Superior temporal gyrus (tissue), 1 donor: ENCODE measurements at regions not wholly inside any gene's neighbourhood (a gene's known extent, or its start where the extent isn't known, plus 50 kb on each side); places are given as distances from the start of the nearest gene placed in this dataset.
"Not testable (repeated sequence)": the region's sequence is repeated elsewhere in the genome, so short reads cannot be mapped to it uniquely, and the experiment has no call there.

ENCODE experiments used
- DNase-seq: peaks from one replicate; pipeline ENCODE4 v3.0.0-alpha.2; 2016; ENCODE audit errors: extremely low spot score

GRCh38 chr11:19433367-19433766 is 192.6 kb upstream of the E2F8 start:
- DNase-seq: no peak

DNA sequence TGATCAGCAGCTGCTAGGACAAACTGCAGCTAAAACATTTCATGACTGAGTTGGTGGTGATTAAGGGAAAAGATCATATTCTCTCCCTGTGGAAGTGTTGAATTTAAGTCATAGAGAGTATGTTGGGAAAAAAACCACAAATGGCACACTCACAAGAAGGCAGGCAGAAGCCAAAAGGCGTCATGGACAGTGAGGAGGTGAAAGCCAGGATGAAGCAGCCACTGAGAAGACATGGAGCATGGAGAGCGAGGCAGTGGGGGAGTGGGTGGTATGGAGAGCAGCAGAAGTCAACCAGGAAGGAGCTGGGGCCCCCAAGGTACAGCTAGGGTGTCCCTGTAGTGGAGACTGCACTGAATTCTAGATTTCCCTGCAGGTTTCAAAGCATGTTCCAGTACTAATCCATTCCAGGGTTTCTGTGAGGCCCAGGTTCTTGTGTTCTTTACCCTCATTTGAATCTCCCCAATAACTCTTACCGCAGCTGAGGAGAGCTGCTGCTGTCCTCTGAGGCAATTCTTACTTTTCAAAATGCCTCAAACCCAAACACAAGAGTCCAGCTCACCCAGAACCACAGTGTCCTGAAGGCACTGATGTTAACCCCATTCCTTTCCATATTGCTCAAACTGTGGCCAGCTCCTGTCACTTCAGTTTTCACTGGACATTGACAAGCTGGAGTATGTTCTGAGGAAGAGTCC is 191.8 kb upstream of the E2F8 start:
- DNase-seq: no peak

- DNase-seq: no peak
These were observed 190.1 kb upstream of the E2F8 start for GRCh38 chr11:19430754-19431398.

GRCh38 chr11:19430346-19430745 is 189.6 kb upstream of the E2F8 start:
- DNase-seq: no peak

GRCh38 chr11:19429108-19429760 is 188.5 kb upstream of the E2F8 start:
- no peak for DNase-seq

DNA sequence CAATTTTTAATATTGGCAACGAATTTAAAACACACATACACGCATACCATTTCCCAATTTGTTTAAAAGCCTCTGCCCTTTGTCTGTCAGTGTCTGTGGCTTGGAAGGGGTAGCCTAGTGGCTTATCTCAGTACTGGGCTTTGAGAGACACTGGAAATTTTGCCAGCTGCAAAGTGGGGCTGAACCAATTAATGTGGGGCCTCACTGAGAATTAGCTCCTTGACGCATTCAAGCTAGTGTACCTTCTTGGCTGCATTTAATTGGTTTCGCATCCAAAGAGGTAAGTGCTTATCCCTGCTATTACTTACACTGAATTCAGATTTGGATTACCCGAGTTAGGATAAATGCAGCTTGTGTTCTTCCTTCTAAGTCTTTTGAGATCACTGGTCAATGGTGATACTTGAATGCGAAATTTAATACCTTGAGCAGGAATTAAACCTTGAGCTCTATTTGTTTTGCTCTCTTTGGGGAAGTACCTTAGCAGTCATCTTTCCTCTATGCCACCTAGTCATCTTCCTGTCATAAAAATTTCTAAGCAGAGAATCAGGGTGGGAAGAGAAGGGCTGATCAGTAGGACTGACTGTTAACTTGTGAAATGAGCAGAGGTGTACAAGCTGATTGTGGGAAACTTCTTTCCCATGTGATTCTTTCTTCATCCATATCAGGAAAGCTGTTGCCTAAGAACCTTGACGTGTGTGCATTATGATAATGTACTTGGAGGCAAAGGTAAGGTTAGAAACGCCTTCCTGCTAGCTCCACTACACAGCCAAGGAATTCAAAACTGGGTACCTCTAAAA is 187.7 kb upstream of the E2F8 start:
- no peak for DNase-seq

GRCh38 chr11:19426756-19427403 is 186.1 kb upstream of the E2F8 start:
- DNase-seq: no peak

DNA sequence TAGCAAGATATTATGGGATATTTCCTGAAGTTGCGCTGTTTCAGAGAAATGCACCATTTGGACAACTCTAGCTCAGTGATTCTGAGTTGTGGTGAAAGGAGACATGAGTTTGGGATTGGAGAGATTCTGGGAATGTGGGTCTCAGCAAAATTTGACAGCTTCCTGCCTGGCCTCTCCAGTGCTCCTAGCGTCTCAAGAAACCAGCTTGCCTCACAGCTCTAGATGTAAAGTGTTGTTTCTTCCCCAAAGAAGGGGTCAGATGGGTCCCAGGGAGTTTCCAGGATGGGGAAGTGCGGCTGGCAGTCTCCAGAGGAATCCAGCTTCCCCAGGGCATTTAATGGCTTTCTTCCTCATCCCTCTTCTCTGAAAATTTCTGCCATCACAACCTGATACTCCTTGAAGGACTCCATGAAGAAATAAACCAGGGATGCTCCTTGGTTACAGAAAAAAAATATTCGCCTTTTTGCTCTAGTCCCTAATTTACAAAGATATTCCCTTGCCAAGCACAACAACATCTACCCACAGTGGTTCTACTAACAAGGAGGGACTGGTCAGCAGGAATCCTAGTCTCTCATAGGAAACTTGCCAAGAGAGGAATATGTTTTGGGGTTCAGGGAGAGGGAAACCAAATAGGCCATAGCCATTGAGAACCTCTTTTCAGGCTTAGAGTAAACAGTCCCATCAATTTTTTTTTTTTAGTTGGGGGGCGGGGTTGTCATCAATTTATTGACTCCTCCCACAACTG is 185.4 kb upstream of the E2F8 start:
- DNase-seq: no peak

GRCh38 chr11:19422276-19422675 is 181.5 kb upstream of the E2F8 start:
- DNase-seq: no peak

DNA sequence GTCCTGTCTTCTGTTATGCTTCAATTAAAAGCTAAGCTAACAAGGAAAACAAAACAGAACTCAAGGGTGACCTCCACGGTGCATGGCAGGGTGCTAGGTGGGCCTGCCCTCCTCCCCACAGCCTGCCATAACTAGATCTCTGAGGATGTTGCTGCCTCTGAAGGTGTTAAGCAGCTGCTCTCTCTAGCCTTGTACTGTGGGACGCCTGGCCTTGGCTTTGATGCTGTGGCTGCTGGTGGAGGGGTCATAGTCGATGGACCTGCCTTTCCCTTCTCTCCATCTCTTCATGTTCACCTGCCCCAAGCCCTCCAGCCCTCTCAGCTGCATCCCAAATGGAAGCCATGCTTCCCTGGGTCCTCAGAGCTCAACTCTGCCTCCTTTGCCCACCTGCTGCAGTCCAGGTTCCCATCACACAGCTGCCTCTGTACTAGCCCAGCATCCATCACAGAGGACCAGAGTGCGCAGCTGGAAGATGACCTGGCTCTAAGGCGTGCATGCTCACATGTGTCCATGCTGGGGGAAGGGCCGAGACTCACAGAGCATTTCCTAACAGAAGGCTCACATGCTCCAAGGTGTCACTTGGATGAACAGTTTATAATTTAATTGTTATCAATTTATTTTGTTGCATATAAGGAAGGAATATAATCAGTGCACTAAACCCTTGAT is 180.3 kb upstream of the E2F8 start:
- DNase-seq: no peak

DNA sequence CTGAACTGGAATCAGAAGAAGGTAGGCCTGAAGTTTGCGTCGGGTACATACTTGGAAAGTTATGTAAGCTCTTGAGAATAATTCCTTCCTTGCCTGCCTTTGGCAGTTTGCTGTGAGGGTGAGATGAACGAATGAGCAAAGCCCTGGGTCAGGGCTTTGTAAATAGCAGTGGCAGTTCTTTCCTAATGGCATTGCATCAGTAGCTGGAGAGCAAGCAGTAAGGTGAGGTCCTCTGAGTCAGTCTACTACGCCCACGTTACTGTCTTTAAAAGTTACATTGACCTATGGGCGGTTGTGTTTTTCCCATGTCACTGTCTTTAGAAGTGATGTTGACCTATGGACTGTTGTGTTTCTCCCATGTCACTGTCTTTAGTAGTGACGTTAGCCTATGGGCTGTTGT is 179.1 kb upstream of the E2F8 start:
- DNase-seq: no peak

DNA sequence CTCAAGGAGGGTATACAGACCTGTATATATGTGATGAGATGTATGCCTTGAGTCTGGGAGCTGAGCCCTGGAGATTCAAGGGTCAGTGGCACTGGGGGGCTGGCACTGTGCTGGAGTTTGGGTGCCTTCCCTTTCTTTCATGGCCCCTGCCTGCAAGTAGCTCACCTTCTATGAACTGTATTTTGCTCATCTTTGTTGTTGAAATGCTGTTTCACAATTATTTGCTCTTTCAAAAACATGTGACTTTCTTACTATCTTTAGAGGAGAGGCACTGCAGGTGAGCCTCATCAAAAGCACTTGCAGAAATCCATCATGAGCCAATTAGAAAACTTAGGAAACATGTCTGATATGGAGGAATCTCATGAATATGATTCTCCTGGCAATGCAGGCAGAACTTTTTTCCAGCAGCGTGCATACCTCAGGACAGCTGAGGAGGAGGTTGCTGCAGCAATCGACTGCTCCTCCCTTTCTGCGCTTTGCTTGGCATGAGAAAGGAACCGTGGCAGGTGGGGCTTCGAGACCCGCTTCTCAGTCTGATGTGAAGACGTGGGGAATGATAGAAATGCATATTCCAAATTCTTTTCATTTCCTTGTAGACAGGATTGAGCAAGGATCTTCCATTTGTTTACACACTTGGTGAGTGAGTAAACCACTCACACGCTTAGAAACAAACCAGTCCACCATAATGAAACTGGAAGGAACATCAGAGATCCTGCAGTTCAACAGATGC is 178.4 kb upstream of the E2F8 start:
- no peak for DNase-seq

- no peak for DNase-seq
These were observed 177.5 kb upstream of the E2F8 start for GRCh38 chr11:19418221-19418620.

- not testable (repeated sequence) for DNase-seq
These were observed 171.3 kb upstream of the E2F8 start for GRCh38 chr11:19412070-19412469.

DNA sequence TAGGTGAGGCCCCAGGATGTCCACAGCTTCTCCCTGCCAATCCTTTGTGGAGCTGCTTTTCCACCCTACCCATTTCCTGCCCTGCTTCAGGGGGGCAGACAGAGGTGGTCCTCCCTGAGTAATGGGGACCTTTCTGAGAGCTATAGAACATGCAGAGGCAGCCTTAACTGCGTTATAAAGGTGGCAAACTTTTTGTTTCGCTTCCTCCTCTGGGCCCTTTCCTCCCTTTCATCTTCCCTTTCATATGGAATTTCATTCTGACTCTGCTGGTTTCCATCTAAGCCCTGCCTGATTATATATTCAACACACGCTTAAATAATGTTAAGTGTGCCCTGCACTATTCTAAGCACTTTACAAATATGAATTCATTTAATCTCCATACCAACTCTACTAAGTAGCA is 169.3 kb upstream of the E2F8 start:
- no peak for DNase-seq

GRCh38 chr11:19409307-19409706 is 168.6 kb upstream of the E2F8 start:
- DNase-seq: no peak

GRCh38 chr11:19407677-19408270 is 167.0 kb upstream of the E2F8 start:
- no peak for DNase-seq

GRCh38 chr11:19405966-19406365 is 165.2 kb upstream of the E2F8 start:
- no peak for DNase-seq

DNA sequence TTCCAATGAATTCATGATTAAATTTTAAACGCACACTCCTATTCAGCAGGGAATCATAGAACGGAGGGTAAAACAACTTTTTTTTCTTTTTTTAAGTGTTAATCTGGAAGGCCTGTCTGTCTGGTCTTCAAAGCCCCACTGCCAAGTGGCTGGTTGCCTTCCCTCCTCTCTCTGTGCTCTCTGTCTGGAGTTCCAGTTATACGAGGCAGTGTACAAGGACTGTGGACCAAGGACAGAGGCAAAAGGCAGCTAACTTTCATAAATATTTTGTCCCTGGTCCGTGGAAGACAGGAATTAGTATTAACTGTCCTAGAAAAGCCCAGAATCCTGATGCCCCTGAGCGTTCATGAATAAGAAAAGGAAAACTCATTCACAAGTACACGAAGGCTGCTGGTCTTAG is 164.0 kb upstream of the E2F8 start:
- DNase-seq: no peak
